ENCODE measurements at regions not wholly inside any gene's neighbourhood (a gene's known extent, or its start where the extent isn't known, plus 50 kb on each side); places are given as distances from the start of the nearest gene placed in this dataset.
"Not testable (repeated sequence)": the region's sequence is repeated elsewhere in the genome, so short reads cannot be mapped to it uniquely, and the experiment has no call there.

- no peak for DNase-seq
These were observed 98.8 kb downstream of the BMP4 start for GRCh38 chr14:53857625-53858344.

DNA sequence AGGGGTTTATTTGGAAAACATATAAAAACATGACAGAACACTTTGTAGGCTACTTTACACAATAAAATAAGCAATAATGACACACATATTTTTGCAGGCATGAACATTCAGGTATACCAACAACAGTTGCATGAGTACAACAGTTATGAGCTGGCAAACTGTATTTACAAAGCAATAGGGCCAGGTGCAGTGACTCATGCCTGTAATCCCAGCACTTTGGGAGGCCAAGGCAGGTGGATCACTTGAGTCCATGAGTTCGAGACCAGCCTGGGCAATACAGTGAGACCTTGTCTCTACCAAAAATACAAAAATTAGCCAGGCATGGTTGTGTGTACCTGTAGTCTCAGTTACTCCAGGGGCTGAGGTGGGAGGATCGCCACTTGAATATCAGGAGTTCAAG lies 101.1 kb downstream of the BMP4 start:
- no peak for DNase-seq

GRCh38 chr14:53855127-53855526 lies 101.5 kb downstream of the BMP4 start:
- no peak for DNase-seq

DNA sequence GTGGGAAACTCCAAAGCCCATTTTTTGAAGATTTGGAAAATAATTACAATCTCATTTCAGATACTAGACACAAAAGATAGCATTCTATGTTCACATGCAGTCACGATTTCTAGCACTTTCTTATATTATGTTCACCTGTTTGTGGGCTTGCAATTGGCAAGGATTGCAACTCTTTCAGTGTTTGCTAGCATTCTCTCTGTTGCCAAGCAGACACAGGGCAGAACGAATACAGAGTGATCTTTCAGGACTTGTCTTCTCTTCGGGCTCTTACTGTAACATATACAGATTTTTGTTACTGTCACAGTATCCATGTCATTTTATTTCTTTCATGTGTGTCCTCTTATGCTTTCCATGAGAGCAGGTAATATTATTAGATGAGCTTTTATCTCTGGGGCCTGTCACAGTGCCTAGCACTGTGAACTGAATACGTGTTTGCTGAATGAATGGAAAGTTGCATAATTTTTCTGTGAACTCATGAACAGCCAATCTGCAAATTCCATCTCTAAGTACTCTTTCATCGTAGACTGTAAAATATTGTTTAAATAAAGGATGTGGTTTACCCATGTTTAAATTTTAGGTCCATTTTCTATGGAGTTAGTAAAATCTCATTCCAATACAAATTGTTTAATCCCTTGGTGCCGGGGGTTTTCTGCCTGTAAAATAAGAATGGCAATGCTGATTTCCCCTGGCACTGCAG lies 105.1 kb downstream of the BMP4 start:
- DNase-seq = no peak

DNA sequence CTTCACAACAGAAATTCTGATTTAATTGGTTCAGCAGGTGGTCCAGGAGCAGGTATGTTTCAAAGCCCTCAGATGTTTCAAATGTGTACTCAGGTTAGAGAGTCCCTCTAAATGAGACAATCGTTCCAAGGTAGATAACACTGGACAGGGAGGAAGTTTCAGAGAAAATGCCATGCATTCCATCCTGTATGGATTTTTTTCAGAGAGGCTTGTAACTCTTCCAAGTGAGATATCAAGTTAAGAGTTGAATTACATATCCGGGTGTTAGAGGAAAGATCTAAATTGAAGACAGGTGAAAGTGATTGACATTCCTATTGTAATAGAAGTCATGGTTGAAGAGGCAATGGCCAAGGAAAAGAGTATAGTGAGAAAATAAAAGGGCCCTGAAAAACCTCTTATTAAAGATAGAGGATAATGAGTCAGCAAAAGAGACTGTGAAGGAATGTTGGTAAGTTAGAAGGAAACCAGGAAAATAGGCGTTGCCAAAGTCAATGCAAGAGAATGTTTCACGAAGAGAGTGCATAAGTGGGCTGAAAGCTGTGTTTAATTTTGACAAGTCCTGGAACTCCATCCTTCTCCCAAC lies 105.8 kb downstream of the BMP4 start:
- no peak for DNase-seq

GRCh38 chr14:53849549-53849948 lies 107.1 kb downstream of the BMP4 start:
- no peak for DNase-seq

DNA sequence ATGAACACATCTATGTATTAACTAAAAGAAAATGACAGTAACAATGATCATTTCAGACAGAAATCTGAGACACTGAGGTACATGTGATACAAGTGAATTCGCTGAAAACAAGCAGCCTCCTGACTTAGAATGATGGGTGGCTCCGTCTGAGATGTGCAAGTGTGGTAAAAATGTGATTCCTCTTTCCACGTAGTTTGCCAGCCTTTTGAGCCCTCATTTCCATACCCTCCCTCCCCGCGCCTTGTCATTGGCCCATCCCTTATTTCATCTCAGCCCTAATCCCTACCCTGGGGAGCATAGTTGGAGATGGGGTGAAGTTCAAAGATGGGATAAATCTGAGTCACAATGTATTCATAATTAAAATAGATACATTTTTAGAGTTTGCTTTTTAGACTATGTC lies 107.8 kb downstream of the BMP4 start:
- DNase-seq = no peak

DNA sequence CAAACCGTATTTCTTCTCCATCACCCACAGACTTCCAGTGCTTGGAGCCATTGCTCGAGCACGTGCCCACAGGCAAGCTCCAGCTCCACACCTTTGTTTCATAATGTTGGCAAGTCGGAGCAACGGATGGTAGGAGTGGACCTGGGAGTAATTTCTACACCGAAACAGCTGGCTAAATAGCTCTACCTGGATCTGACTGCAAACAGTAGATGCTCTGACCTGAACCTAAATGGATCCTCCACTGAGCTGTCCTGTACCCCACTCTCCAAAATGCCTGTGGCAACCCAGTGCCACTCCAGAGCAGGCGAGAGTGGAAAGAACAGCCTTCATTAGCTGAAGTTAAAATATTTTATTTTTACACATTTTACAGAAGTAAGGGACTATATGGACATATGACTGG lies 108.7 kb downstream of the BMP4 start:
- DNase-seq = no peak

- no peak for DNase-seq
These were observed 109.6 kb downstream of the BMP4 start for GRCh38 chr14:53847057-53847456.

DNA sequence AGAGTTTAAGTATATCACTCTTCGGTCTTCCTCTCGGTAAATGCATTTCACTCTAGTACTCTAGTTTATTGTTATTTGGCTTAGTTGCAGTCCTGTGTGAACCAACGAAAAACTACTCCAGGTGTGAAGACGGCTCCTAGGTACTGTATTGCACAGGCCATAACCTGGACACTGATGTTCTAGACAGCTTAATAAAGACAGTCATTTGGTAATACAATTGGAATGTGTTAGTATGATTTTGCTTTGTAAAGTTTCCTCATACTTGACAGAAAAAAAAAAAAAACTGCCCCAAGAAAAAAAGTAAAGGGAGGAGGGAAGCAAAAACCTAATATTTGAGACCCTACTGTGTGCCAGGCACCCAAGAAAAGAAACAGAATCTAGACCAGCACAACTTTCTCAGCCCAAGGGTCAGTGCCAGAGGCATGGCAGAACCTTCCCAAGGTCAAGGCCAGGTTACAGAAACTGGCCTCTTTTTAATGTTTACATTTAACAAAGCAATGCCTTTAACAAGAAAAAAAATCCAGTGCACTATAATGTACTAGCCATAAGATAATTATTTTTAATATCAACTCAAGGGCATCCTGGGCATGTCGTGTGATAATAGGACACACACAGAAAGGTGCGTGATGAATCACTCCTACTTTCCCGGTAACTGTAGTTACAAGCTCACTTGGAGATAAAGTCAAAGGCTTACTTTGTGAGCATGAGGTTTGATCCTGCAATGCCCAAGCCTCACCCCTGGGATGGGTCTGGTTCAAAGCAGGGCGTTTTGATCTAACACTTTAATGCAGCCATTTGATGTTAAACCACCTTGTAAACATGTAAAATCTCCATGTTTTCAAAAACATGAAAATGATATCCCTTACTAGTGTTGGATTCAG lies 110.6 kb downstream of the BMP4 start:
- no peak for DNase-seq

GRCh38 chr14:53842938-53843337 lies 113.7 kb downstream of the BMP4 start:
- no peak for DNase-seq

GRCh38 chr14:53841109-53842099 lies 115.2 kb downstream of the BMP4 start:
- DNase-seq = no peak

GRCh38 chr14:53840444-53840843 lies 116.2 kb downstream of the BMP4 start:
- DNase-seq = no peak

DNA sequence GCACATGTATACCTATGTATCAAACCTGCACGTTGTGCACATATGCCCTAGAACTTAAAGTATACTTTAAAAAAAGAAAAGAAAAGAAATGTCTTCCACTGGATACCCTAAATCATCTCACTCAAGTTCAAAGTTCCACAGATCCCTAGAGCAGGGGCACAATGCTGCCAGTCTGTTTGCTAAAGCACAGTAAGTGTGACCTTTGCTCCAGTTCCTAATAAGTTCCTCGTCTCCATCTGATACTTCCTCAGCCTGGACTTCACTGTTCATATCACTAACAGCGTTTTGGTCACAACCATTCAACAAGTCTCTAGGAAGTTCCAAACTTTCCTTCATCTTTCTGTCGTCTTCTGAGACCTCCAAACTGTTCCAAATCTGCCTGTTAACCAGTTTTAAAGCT lies 118.3 kb downstream of the BMP4 start:
- no peak for DNase-seq

DNA sequence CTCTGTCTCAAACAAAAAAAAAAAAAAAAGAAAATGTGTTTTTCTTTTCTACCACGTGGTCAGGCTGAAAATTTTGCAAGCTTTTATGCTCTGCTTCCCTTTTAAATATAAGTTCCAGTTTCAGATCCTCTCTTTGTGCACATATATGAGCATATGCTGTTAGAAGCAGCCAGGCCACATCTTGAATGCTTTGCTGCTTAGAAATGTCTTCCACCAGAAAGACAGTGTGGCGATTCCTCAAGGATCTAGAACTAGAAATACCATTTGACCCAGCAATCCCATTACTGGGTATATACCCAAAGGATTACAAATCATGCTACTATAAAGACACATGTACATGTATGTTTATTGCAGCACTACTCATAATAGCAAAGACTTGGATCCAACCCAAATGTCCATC lies 119.0 kb downstream of the BMP4 start:
- not testable (repeated sequence) for DNase-seq

- no peak for DNase-seq
These were observed 120.1 kb downstream of the BMP4 start for GRCh38 chr14:53836551-53836950.

GRCh38 chr14:53828820-53829219 lies 127.8 kb downstream of the BMP4 start:
- DNase-seq = no peak

GRCh38 chr14:53824061-53824460 lies 132.6 kb downstream of the BMP4 start:
- no peak for DNase-seq

DNA sequence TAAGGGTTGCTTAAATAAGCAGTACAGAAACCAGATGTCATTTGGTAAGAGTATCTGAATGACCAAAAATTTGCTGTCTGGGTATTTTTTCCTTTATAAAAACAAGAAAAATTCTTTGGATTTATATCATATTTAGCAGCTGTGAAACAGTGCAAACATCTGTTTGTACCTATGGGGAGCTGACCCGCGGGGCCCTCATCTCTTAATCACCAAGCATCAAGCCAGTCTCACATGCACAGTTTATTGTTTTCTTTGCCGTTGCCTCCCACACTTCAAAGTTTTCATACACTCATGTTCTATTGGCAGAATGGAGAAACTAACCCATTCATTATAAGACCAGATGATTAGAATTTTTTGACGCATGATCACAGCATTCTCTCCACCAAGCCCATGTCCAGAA lies 142.2 kb downstream of the BMP4 start:
- DNase-seq = no peak

GRCh38 chr14:53810221-53810620 lies 146.4 kb downstream of the BMP4 start:
- DNase-seq = no peak

GRCh38 chr14:53808042-53808441 lies 148.6 kb downstream of the BMP4 start:
- DNase-seq = no peak

DNA sequence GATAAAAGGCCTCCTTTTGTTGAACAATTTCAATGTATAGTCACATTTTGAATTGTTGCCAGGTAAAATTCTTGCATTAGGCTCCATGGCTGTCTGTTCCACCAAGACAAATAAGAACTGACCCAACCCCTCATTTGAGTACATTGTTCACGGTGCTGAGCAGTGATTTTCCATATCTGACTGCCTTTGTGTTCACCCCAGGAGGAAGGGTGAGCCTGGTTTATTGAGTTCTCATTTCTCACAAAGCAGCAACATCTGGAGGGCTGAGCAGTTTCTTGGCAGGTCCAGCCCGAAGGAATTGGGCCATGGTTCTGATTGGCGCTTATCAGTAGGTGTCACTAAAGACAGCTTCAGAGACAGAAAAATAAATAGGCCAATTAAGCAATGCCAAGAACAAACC lies 149.1 kb downstream of the BMP4 start:
- DNase-seq = no peak
